ENCODE measurements at regions not wholly inside any gene's neighbourhood (a gene's known extent, or its start where the extent isn't known, plus 50 kb on each side); places are given as distances from the start of the nearest gene placed in this dataset.

DNA sequence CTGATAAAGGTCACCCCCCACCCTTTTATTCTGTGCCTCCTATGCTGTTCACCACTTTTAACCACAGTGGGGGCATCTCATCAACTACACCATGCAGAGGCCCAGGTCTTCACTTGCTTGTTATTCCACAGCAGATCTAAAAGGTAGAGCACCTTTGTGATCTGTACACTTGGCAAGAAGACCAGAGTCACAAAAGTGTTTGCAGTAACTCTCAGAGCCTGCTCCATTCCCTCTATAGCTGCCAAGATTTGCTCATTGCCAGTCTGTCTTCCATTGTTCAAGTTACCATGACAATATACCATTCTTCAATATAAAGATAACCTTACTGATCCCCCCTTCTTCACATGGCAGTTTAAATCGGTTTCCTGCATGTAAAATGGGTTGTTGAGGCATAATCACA is 180.0 kb downstream of the TOX3 start:
- TF ChIP-seq, protein P1, sequence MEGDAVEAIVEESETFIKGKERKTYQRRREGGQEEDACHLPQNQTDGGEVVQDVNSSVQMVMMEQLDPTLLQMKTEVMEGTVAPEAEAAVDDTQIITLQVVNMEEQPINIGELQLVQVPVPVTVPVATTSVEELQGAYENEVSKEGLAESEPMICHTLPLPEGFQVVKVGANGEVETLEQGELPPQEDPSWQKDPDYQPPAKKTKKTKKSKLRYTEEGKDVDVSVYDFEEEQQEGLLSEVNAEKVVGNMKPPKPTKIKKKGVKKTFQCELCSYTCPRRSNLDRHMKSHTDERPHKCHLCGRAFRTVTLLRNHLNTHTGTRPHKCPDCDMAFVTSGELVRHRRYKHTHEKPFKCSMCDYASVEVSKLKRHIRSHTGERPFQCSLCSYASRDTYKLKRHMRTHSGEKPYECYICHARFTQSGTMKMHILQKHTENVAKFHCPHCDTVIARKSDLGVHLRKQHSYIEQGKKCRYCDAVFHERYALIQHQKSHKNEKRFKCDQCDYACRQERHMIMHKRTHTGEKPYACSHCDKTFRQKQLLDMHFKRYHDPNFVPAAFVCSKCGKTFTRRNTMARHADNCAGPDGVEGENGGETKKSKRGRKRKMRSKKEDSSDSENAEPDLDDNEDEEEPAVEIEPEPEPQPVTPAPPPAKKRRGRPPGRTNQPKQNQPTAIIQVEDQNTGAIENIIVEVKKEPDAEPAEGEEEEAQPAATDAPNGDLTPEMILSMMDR (conservative IDR thresholded peaks at IDR 0.05; ENCODE audit: low read depth, low read length) = no peak
- TF ChIP-seq CEBPB (IDR thresholded peaks at IDR 0.05; ENCODE audit: low read depth, low read length) (no peak), POLR2A (IDR thresholded peaks at IDR 0.05; ENCODE audit: low read depth, low read length) (no peak), RAD21 (IDR thresholded peaks at IDR 0.05; ENCODE audit: low read length) (no peak), MXI1 (IDR thresholded peaks at IDR 0.05; ENCODE audit: borderline replicate concordance, low read depth, low read length) (no peak), CHD1 (IDR thresholded peaks at IDR 0.05; ENCODE audit: low read depth, low read length) (no peak), MAZ (IDR thresholded peaks at IDR 0.05; ENCODE audit: borderline replicate concordance, low read depth, low read length) (no peak), RFX5 (IDR thresholded peaks at IDR 0.05; ENCODE audit: low read depth, low read length) (no peak), FOS (IDR thresholded peaks at IDR 0.05; ENCODE audit: low read depth, low read length) (no peak)
- TF ChIP-seq, protein P2, sequence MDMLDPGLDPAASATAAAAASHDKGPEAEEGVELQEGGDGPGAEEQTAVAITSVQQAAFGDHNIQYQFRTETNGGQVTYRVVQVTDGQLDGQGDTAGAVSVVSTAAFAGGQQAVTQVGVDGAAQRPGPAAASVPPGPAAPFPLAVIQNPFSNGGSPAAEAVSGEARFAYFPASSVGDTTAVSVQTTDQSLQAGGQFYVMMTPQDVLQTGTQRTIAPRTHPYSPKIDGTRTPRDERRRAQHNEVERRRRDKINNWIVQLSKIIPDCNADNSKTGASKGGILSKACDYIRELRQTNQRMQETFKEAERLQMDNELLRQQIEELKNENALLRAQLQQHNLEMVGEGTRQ (IDR thresholded peaks at IDR 0.05; ENCODE audit: low read depth, low read length) = no peak

Measured in IMR-90 (cell line).